B cell (primary cell): ENCODE measurements at regions not wholly inside any gene's neighbourhood (a gene's known extent, or its start where the extent isn't known, plus 50 kb on each side); places are given as distances from the start of the nearest gene placed in this dataset.
A peak's percentile ranks its signal among the peaks of the same experiment; 100 is the strongest.

Experiments
- EZH2 ChIP-seq: IDR thresholded peaks from 2 replicates; pipeline ENCODE4 v1.6.1; 2012; ENCODE audit warnings: borderline replicate concordance, low read depth, mild to moderate bottlenecking, moderate library complexity, low read length; ENCODE audit not compliant: insufficient read depth, poor library complexity, severe bottlenecking
- TF ChIP-seq, protein P1 (sequence below): fragments of 200-600 bp; IDR thresholded peaks from one replicate; pipeline ENCODE4 v1.8.0; 2022; ENCODE audit warnings: antibody characterized with exemption, mild to moderate bottlenecking

DNA sequence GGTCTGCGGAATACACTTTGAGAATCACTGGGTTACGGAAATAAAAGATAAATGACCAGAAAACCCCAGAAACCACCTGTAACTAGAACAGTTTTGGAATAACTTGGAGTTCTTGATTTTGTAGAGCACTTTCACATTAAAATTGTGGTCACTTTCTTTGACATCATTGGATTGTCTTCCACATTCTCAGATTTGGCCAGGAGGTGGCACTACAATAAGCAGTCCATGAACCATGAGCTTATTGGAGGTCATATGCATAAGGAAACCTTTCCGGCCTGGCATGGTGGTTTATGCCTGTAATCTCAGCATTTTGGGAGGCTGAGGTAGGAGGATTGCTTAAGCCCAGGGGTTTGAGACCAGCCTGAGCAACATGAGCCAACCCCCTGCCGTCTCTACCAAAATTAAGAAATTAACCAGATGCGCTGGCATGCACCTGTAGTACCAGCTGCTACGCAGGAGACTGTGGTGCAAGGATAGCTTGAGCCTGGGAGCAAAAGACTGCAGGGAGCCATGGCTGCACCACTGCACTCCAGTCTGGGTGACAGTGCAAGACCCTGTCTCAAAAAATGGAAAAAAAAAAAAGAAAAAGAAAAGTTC is 107.7 kb upstream of the CAND1 start:
- TF ChIP-seq, protein P1, sequence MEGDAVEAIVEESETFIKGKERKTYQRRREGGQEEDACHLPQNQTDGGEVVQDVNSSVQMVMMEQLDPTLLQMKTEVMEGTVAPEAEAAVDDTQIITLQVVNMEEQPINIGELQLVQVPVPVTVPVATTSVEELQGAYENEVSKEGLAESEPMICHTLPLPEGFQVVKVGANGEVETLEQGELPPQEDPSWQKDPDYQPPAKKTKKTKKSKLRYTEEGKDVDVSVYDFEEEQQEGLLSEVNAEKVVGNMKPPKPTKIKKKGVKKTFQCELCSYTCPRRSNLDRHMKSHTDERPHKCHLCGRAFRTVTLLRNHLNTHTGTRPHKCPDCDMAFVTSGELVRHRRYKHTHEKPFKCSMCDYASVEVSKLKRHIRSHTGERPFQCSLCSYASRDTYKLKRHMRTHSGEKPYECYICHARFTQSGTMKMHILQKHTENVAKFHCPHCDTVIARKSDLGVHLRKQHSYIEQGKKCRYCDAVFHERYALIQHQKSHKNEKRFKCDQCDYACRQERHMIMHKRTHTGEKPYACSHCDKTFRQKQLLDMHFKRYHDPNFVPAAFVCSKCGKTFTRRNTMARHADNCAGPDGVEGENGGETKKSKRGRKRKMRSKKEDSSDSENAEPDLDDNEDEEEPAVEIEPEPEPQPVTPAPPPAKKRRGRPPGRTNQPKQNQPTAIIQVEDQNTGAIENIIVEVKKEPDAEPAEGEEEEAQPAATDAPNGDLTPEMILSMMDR = peak; percentile 71
- TF ChIP-seq EZH2 = no peak
